Small intestine (tissue), 7 donors: ENCODE measurements at regions not wholly inside any gene's neighbourhood (a gene's known extent, or its start where the extent isn't known, plus 50 kb on each side); places are given as distances from the start of the nearest gene placed in this dataset.

Experiments used
- DNase-seq, 2 donors: peaks; one replicate each; pipeline versions ENCODE4 v3.0.0 to v3.0.0-alpha.2; 2013
- FAIRE-seq: peaks from 2 replicates; lab custom pipeline; 2012; peaks lifted over from hg19 to GRCh38; lab: Jason Lieb, UNC
- H3K27ac ChIP-seq, 3 donors: one replicate each; pipeline ENCODE4 v1.5.1; 2013; ENCODE audit warnings: low read length in 2 of 3, mild to moderate bottlenecking in 2 of 3, control low read depth in 1 of 3, inconsistent platforms in 1 of 3, low read depth in 1 of 3, moderate library complexity in 1 of 3
- H3K27me3 ChIP-seq, 3 donors: one replicate each; pipeline ENCODE4 v1.6.1; 2013; ENCODE audit warnings: low read length in 3 of 3, inconsistent platforms in 1 of 3; ENCODE audit not compliant: control insufficient read depth in 3 of 3, insufficient read depth in 3 of 3
- H3K36me3 ChIP-seq, 3 donors: one replicate each; pipeline ENCODE4 v1.6.1; 2013; ENCODE audit warnings: low read length in 3 of 3, inconsistent platforms in 1 of 3, low read depth in 1 of 3, mild to moderate bottlenecking in 1 of 3, moderate library complexity in 1 of 3; ENCODE audit not compliant: control insufficient read depth in 3 of 3, insufficient read depth in 2 of 3
- H3K4me1 ChIP-seq, 3 donors: one replicate each; pipeline ENCODE4 v1.6.1; 2013; ENCODE audit warnings: low read length in 2 of 3, inconsistent platforms in 1 of 3, low read depth in 1 of 3, mild to moderate bottlenecking in 1 of 3, moderate library complexity in 1 of 3; ENCODE audit not compliant: control insufficient read depth in 3 of 3, insufficient read depth in 2 of 3
- H3K4me3 ChIP-seq, 3 donors: one replicate each; pipeline ENCODE4 v1.5.1; 2013; ENCODE audit warnings: low read length in 3 of 3, control low read depth in 1 of 3, inconsistent platforms in 1 of 3, low read depth in 1 of 3, mild to moderate bottlenecking in 1 of 3, moderate library complexity in 1 of 3
- H3K9me3 ChIP-seq, 2 donors: one replicate each; pipeline ENCODE4 v1.6.1; 2013; ENCODE audit warnings: low read depth in 1 of 2, low read length in 1 of 2; ENCODE audit not compliant: control insufficient read depth in 2 of 2, insufficient read depth in 1 of 2
- WGBS, 3 donors: extraction: QIAGEN DNeasy Blood & Tissue Kit; methylation state at CpG; one replicate each; pipeline ENCODE4 v1.1.7; 2013; 5-methylcytosine and 5-hydroxymethylcytosine counted together
- donor health status: healthy with polysubstance abuse.
- donor health status: control.
- donor health status: control.
- donor health status: Bipolar disorder and iron deficiency.
- donor health status: healthy.

DNA sequence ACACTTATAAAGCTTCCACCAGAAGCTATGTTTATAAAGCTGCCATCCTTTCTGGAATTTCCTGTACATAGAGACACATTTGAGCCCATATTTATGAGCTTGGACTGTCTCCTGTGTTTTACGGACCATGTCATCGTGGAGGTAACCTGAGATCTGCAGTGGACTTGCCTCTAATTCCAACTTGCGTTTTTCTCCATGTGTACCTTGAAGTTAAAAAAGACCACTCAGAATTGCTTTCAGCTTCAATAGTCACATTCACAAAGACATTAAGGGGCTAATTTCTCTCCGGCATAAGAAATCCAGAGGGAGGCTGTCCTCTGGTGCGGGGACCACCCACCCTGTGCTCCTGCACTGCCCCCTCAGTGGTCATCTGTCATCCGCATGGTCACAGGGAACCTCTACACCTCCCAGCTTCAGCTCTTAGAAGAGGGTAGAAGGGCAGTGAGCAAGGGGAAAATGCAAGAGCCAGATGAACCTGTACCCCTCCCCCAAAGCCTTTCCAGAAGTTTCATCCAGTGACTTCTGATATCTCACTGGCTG is 521.4 kb upstream of the CAMK1G start:
- 76 to 81% (median 77%) methylated on average over 6 of the region's 6 CpGs for WGBS, 3 donors
- H3K36me3 ChIP-seq = no peaks in the 10 kb centered on the region
- DNase-seq (no peak), FAIRE-seq (no peak)
- H3K4me1 ChIP-seq = no peaks in the 10 kb centered on the region
- H3K27ac ChIP-seq = no peak overlapping the region
- no peak overlapping the region for H3K4me3 ChIP-seq
- no peaks in the 10 kb centered on the region for H3K9me3 ChIP-seq
- no peaks in the 10 kb centered on the region for H3K27me3 ChIP-seq

DNA sequence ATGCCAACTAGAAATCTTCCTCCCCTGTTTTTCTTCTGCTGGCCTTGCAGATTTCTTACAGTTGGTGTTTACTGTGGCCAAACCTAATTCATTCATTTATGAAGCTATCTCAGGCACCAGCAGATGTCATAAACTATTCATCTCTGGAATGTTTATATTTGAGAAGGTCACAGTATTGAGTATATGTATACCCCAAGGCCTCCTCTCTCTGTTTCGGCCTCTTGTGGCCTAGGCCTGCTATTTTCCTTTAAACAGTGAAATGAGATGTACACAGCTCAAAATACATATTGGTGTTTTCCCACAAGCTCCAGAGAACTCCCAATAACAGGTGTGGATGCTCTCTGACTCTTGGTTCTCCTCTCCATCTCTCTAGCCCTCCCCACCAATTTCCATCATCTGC is 520.7 kb upstream of the CAMK1G start:
- Histone ChIP-seq H3K4me1 (no peaks in the 10 kb centered on the region), H3K27ac (no peak overlapping the region), H3K27me3 (no peaks in the 10 kb centered on the region), H3K4me3 (no peak overlapping the region), H3K9me3 (no peaks in the 10 kb centered on the region), H3K36me3 (no peaks in the 10 kb centered on the region)
- FAIRE-seq (no peak), DNase-seq (no peak)
- WGBS, 3 donors = 50 to 82% (median 68%) methylated on average over 1 of the region's 1 CpG

- H3K4me3 ChIP-seq = no peak overlapping the region
- no peaks in the 10 kb centered on the region for H3K4me1 ChIP-seq
- H3K9me3 ChIP-seq = no peaks in the 10 kb centered on the region
- no peaks in the 10 kb centered on the region for H3K27me3 ChIP-seq
- WGBS, 3 donors = 64 to 73% (median 71%) methylated on average over 13 of the region's 13 CpGs
- no peaks in the 10 kb centered on the region for H3K36me3 ChIP-seq
- DNase-seq (no peak), FAIRE-seq (no peak)
- no peak overlapping the region for H3K27ac ChIP-seq
Observed at GRCh38 chr1:209063767-209064659, 519.5 kb upstream of the CAMK1G start.

- Histone ChIP-seq H3K36me3 (no peaks in the 10 kb centered on the region), H3K27ac (no peak overlapping the region), H3K4me3 (no peak overlapping the region), H3K9me3 (no peaks in the 10 kb centered on the region), H3K27me3 (no peaks in the 10 kb centered on the region), H3K4me1 (no peaks in the 10 kb centered on the region)
- WGBS, 3 donors = 75 to 81% (median 79%) methylated on average over 11 of the region's 11 CpGs
- FAIRE-seq (no peak), DNase-seq (no peak)
Observed at GRCh38 chr1:209064850-209065706, 518.4 kb upstream of the CAMK1G start.

- Histone ChIP-seq H3K9me3 (no peaks in the 10 kb centered on the region), H3K36me3 (no peaks in the 10 kb centered on the region), H3K27ac (no peak overlapping the region), H3K27me3 (no peaks in the 10 kb centered on the region), H3K4me3 (no peak overlapping the region), H3K4me1 (no peaks in the 10 kb centered on the region)
- DNase-seq (no peak), FAIRE-seq (no peak)
Observed at GRCh38 chr1:209072481-209072880, 511.0 kb upstream of the CAMK1G start.

GRCh38 chr1:209073879-209074278 is 509.6 kb upstream of the CAMK1G start:
- no peak for DNase-seq
- Histone ChIP-seq H3K4me1 (no peaks in the 10 kb centered on the region), H3K36me3 (no peaks in the 10 kb centered on the region), H3K27ac (no peak overlapping the region), H3K9me3 (no peaks in the 10 kb centered on the region), H3K4me3 (no peak overlapping the region), H3K27me3 (no peaks in the 10 kb centered on the region)
- FAIRE-seq = no peak

GRCh38 chr1:209074575-209075250 is 508.8 kb upstream of the CAMK1G start:
- FAIRE-seq (peak; percentile 44), DNase-seq (no peak)
- Histone ChIP-seq H3K4me1 (no peaks in the 10 kb centered on the region), H3K36me3 (no peaks in the 10 kb centered on the region), H3K27me3 (no peaks in the 10 kb centered on the region), H3K4me3 (no peak overlapping the region), H3K9me3 (no peaks in the 10 kb centered on the region), H3K27ac (no peak overlapping the region)

GRCh38 chr1:209076688-209077087 is 506.8 kb upstream of the CAMK1G start:
- DNase-seq (no peak), FAIRE-seq (no peak)
- Histone ChIP-seq H3K9me3 (no peaks in the 10 kb centered on the region), H3K36me3 (no peaks in the 10 kb centered on the region), H3K27ac (no peak overlapping the region), H3K4me1 (no peaks in the 10 kb centered on the region), H3K27me3 (no peaks in the 10 kb centered on the region), H3K4me3 (no peak overlapping the region)
- WGBS, 3 donors = 88 to 92% (median 91%) methylated on average over 3 of the region's 3 CpGs
